B cell (primary cell): ENCODE measurements at regions not wholly inside any gene's neighbourhood (a gene's known extent, or its start where the extent isn't known, plus 50 kb on each side); places are given as distances from the start of the nearest gene placed in this dataset.

Source experiments
- ATAC-seq: fragments of 200-7000 bp; cut with Tn5 transposase; one replicate; pipeline ENCODE4 v1.10.0; 2021; ENCODE audit warnings: low read depth, mild to moderate bottlenecking, moderate number of reproducible peaks, moderate library complexity
- CTCF ChIA-PET: fragments of 350-600 bp; sonication (Branson Sonifier 250); formaldehyde crosslinking; loops from one replicate; lab custom pipeline; 2021; ENCODE audit warnings: antibody characterized with exemption, inconsistent platforms; lab: Charles Lee
- POLR2A ChIA-PET: fragments of 350-600 bp; sonication (Branson Sonifier 250); formaldehyde crosslinking; loops from one replicate; lab custom pipeline; 2021; ENCODE audit warnings: antibody characterized with exemption; lab: Charles Lee
- DNase-seq: peaks from one replicate; pipeline ENCODE4 v3.0.0; 2013
- H2AFZ ChIP-seq: 2 replicates; pipeline ENCODE4 v1.6.1; 2012; ENCODE audit warnings: mild to moderate bottlenecking, low read depth, low read length; ENCODE audit not compliant: insufficient read depth, poor library complexity, severe bottlenecking
- H3K27ac ChIP-seq, 2 donors: 1 replicate in 1 of 2; 2 replicates in 1 of 2; pipeline ENCODE4 v1.5.1; 2012 to 2013; ENCODE audit warnings: low read length in 2 of 2, mild to moderate bottlenecking in 2 of 2, moderate library complexity in 1 of 2
- H3K27me3 ChIP-seq, 4 experiments: fragments of 200-600 bp in 1 of 4; sonication (generic) in 1 of 4; replicated peaks in 1 of 4; 1 replicate in 2 of 4; 2 replicates in 2 of 4; pipeline versions ENCODE4 v1.6.1 to v1.7.0; 2013 to 2016; ENCODE audit warnings: low read length in 3 of 4, mild to moderate bottlenecking in 2 of 4, mixed read lengths in 1 of 4, moderate library complexity in 1 of 4; ENCODE audit not compliant: insufficient read depth in 4 of 4, control insufficient read depth in 3 of 4; ENCODE audit errors: control extremely low read depth in 1 of 4
- H3K36me3 ChIP-seq, 2 experiments: replicated peaks in 1 of 2; 1 replicate in 1 of 2; 2 replicates in 1 of 2; pipeline versions ENCODE4 v1.6.1 to v1.7.1; 2013; ENCODE audit warnings: low read length in 1 of 2; ENCODE audit not compliant: insufficient read depth in 2 of 2, control insufficient read depth in 1 of 2; ENCODE audit errors: control extremely low read depth in 1 of 2, extremely low read depth in 1 of 2
- H3K4me1 ChIP-seq, 2 donors: fragments of 200-600 bp in 1 of 2; sonication (generic) in 1 of 2; 1 replicate in 1 of 2; 2 replicates in 1 of 2; pipeline versions ENCODE4 v1.5.1 to v1.6.1; 2013 to 2017; ENCODE audit warnings: low read length in 2 of 2; ENCODE audit not compliant: control insufficient read depth in 2 of 2, insufficient read depth in 2 of 2
- H3K4me2 ChIP-seq: replicated peaks from 2 replicates; pipeline ENCODE3; 2012; ENCODE audit warnings: mild to moderate bottlenecking, low read depth, low read length; ENCODE audit not compliant: poor library complexity, severe bottlenecking
- H3K4me3 ChIP-seq, 5 experiments: fragments of 200-600 bp in 1 of 5; sonication (generic) in 1 of 5; 1 replicate in 3 of 5; 2 replicates in 2 of 5; pipeline versions ENCODE4 v1.5.1 to v1.7.0; 2011 to 2016; ENCODE audit warnings: low read length in 4 of 5, mild to moderate bottlenecking in 4 of 5, low read depth in 2 of 5, control low read depth in 1 of 5, moderate library complexity in 1 of 5; ENCODE audit not compliant: insufficient read depth in 1 of 5; ENCODE audit errors: control extremely low read depth in 1 of 5, extremely low read depth in 1 of 5
- H3K79me2 ChIP-seq: fragments of 200-600 bp; sonication (generic); one replicate; pipeline ENCODE4 v1.6.0; 2016; ENCODE audit warnings: low read length; ENCODE audit not compliant: control insufficient read depth, insufficient read depth
- H3K9ac ChIP-seq: fragments of 200-600 bp; sonication (generic); 2 replicates; pipeline ENCODE4 v1.6.1; 2017; ENCODE audit warnings: mild to moderate bottlenecking, low read length, moderate library complexity
- H3K9me3 ChIP-seq, 3 donors: one replicate each; pipeline versions ENCODE4 v1.6.1 to v1.7.1; 2013; ENCODE audit warnings: low read length in 2 of 3; ENCODE audit not compliant: control insufficient read depth in 2 of 3, insufficient read depth in 1 of 3; ENCODE audit errors: control extremely low read depth in 1 of 3
- H4K20me1 ChIP-seq: 2 replicates; pipeline ENCODE4 v1.6.0; 2012; ENCODE audit warnings: mild to moderate bottlenecking, low read length; ENCODE audit not compliant: insufficient read depth, control insufficient read depth, poor library complexity, severe bottlenecking
- H3K27ac Mint-ChIP-seq: one replicate; pipeline ENCODE4 v1.8.0; 2021; ENCODE audit warnings: mixed read lengths
- H3K27me3 Mint-ChIP-seq: one replicate; pipeline ENCODE4 v1.8.0; 2021; ENCODE audit warnings: mixed read lengths
- H3K4me1 Mint-ChIP-seq: one replicate; pipeline ENCODE4 v1.8.0; 2021; ENCODE audit warnings: mixed read lengths
- H3K4me3 Mint-ChIP-seq: one replicate; pipeline ENCODE4 v1.8.0; 2021; ENCODE audit warnings: mixed read lengths
- H3K9me3 Mint-ChIP-seq: one replicate; pipeline ENCODE4 v1.8.0; 2022; ENCODE audit warnings: mixed read lengths; ENCODE audit not compliant: insufficient read depth
- CTCF ChIP-seq: fragments of 200-600 bp; IDR thresholded peaks from one replicate; pipeline ENCODE4 v1.8.0; 2022; ENCODE audit warnings: antibody characterized with exemption, mild to moderate bottlenecking
- EZH2 ChIP-seq: IDR thresholded peaks from 2 replicates; pipeline ENCODE4 v1.6.1; 2012; ENCODE audit warnings: borderline replicate concordance, low read depth, mild to moderate bottlenecking, moderate library complexity, low read length; ENCODE audit not compliant: insufficient read depth, poor library complexity, severe bottlenecking
- WGBS: methylation state at CpG from one replicate; pipeline ENCODE4 v1.1.5; 2013; ENCODE audit warnings: missing lambda C conversion rate; ENCODE audit not compliant: insufficient coverage; 5-methylcytosine and 5-hydroxymethylcytosine counted together
- intact Hi-C: fragments of 100-400 bp; cut with micrococcal nuclease; formaldehyde crosslinking; loops from one replicate; pipeline ENCODE4 v1.10.0; 2022

DNA sequence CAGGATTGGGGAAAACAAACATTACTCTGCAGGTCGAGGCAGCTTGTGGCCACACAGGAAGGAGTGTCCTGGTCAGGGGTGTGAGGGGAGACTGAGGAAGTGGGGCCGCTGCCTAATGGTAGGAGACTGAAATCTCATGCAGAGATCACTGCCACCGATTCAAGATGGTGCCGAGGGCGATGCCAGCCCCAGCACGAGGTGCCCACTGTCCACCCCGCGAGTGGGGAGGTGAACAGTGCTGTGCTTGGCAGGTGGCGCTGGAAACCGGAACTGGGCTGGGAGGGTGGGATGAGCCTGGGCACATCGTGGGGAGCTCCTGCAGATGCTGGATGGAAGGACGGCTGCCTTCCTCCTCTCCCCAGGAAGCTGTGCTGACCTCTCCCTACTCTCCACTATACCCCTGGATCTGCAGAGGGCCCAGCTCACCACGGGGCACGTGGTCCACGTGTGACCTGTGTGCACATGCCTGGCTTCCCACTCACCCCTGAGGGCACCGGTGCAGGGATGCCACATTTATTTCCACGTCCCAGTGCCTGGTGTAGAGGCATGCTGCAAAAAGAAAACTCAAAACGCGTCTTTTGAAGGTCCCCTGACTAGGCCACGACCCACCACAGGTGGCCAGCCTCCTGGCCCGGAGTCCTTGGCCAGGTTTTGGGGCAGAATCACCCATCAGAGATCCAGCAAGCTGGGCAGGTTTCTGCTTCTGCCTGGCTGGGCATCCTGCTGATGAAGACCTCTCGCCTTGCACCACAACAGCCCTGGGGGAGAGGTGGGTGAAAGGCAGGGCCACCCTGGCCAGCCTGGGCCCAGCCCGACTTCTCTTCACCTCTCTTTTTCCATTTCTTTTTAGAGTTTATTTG, 71.7 kb upstream of the FCN1 start:
- no peak for DNase-seq
- Histone ChIP-seq H3K9me3 (peaks cover 0 to 33% (median 2%) of the 10 kb centered on the region in 3 donors), H3K4me2 (no peak overlapping the region), H3K4me3 (no peak overlapping the region), H2AFZ (no peak overlapping the region), H3K27me3 (no peaks in the 10 kb centered on the region), H3K4me1 (no peaks in the 10 kb centered on the region), H4K20me1 (no peaks in the 10 kb centered on the region), H3K79me2 (no peaks in the 10 kb centered on the region), H3K27ac (no peak overlapping the region), H3K36me3 (no peaks in the 10 kb centered on the region), H3K9ac (no peak overlapping the region)
- ChIA-PET POLR2A (no interaction called here), CTCF (interaction anchor here (0.6 kb wide), 1 partner anchor 194 kb away, joined by 3 read pairs; no protein-coding TSS in a partner anchor)
- Mint-ChIP-seq H3K27me3 (no peaks in the 10 kb centered on the region), H3K4me3 (no peak overlapping the region), H3K9me3 (peaks cover 4% of the 10 kb centered on the region), H3K27ac (no peak overlapping the region), H3K4me1 (no peaks in the 10 kb centered on the region)
- 79% methylated on average over 18 of the region's 23 CpGs for WGBS
- ATAC-seq, result no peak
- TF ChIP-seq EZH2 (no peak), CTCF (no peak)
- intact Hi-C loops, result no loop called here
